ENCODE measurements at regions not wholly inside any gene's neighbourhood (a gene's known extent, or its start where the extent isn't known, plus 50 kb on each side); places are given as distances from the start of the nearest gene placed in this dataset.

- no peak overlapping the region for H2AFZ ChIP-seq (ENCODE audit: low read length)
- no peaks in the 10 kb centered on the region for H3F3A ChIP-seq (ENCODE audit: low read length, unreplicated experiment)
- H3K9ac ChIP-seq (ENCODE audit: low read length): no peak overlapping the region
- no peaks in the 10 kb centered on the region for H3K27me3 ChIP-seq (ENCODE audit: low read length)
- H3K9me3 ChIP-seq (ENCODE audit: low read length): 0 out of 2 replicates have a peak, but pooled peaks cover 8% of the 10 kb centered on the region
- H3K27ac ChIP-seq (ENCODE audit: low read length): no peak overlapping the region
- no TSS peak for BruUV-seq (replicated peaks)
- TF ChIP-seq EZH2 (IDR thresholded peaks at IDR 0.05; ENCODE audit: low read length, unreplicated experiment): no peak
- H3K36me3 ChIP-seq (ENCODE audit: low read depth, low read length): no peaks in the 10 kb centered on the region
- intact Hi-C loops (cut with micrococcal nuclease): no loop called here
- H3K4me2 ChIP-seq (ENCODE audit: low read length): no peak overlapping the region
- no peak overlapping the region for H3K4me3 ChIP-seq (ENCODE audit: low read length)
- POLR2A ChIA-PET (ENCODE audit: unreplicated experiment): no interaction called here
- no peaks in the 10 kb centered on the region for H4K20me1 ChIP-seq (ENCODE audit: low read length)
- CTCF ChIA-PET: no interaction called here
- DNase-seq (no peak), ATAC-seq (no peak)
- no peaks in the 10 kb centered on the region for H3K9me2 ChIP-seq (replicated peaks; ENCODE audit: low read length)
- H3K4me1 ChIP-seq (ENCODE audit: insufficient read depth, low read length): no peaks in the 10 kb centered on the region
- no peaks in the 10 kb centered on the region for H3K79me2 ChIP-seq (ENCODE audit: low read length)
Observed at GRCh38 chr2:125853626-125854025, 802.3 kb upstream of the GYPC start.

- POLR2A ChIA-PET (ENCODE audit: unreplicated experiment): no interaction called here
- Histone ChIP-seq H3K27ac (ENCODE audit: low read length) (no peak overlapping the region), H3K4me2 (ENCODE audit: low read length) (no peak overlapping the region), H3K4me1 (ENCODE audit: insufficient read depth, low read length) (no peaks in the 10 kb centered on the region), H3K27me3 (ENCODE audit: low read length) (no peaks in the 10 kb centered on the region), H2AFZ (ENCODE audit: low read length) (no peak overlapping the region), H3F3A (ENCODE audit: low read length, unreplicated experiment) (no peaks in the 10 kb centered on the region), H3K79me2 (ENCODE audit: low read length) (no peaks in the 10 kb centered on the region), H3K36me3 (ENCODE audit: low read depth, low read length) (no peaks in the 10 kb centered on the region), H3K9ac (ENCODE audit: low read length) (no peak overlapping the region), H3K9me3 (ENCODE audit: low read length) (0 out of 2 replicates have a peak, but pooled peaks cover 8% of the 10 kb centered on the region), H4K20me1 (ENCODE audit: low read length) (no peaks in the 10 kb centered on the region), H3K4me3 (ENCODE audit: low read length) (no peak overlapping the region), H3K9me2 (replicated peaks; ENCODE audit: low read length) (no peaks in the 10 kb centered on the region)
- DNase-seq (no peak), ATAC-seq (no peak)
- CTCF ChIA-PET: no interaction called here
- no TSS peak for BruUV-seq (replicated peaks)
- intact Hi-C loops (cut with micrococcal nuclease): no loop called here
- no peak for TF ChIP-seq CTCF (conservative IDR thresholded peaks at IDR 0.05; ENCODE audit: low read depth, low read length)
- TF ChIP-seq EZH2phosphoT487 (IDR thresholded peaks at IDR 0.05; ENCODE audit: borderline replicate concordance, low read length): no peak
- TF ChIP-seq EZH2 (IDR thresholded peaks at IDR 0.05; ENCODE audit: low read length, unreplicated experiment): no peak
Observed at GRCh38 chr2:125855204-125855603, 800.8 kb upstream of the GYPC start.

- POLR2A ChIA-PET (ENCODE audit: unreplicated experiment): no interaction called here
- no peak overlapping the region for H3K4me3 ChIP-seq (ENCODE audit: low read length)
- no peaks in the 10 kb centered on the region for H3F3A ChIP-seq (ENCODE audit: low read length, unreplicated experiment)
- H3K36me3 ChIP-seq (ENCODE audit: low read depth, low read length): no peaks in the 10 kb centered on the region
- H3K9me2 ChIP-seq (replicated peaks; ENCODE audit: low read length): no peaks in the 10 kb centered on the region
- H3K4me2 ChIP-seq (ENCODE audit: low read length): no peak overlapping the region
- CTCF ChIA-PET: no interaction called here
- H3K27me3 ChIP-seq (ENCODE audit: low read length): no peaks in the 10 kb centered on the region
- H4K20me1 ChIP-seq (ENCODE audit: low read length): no peaks in the 10 kb centered on the region
- no peaks in the 10 kb centered on the region for H3K4me1 ChIP-seq (ENCODE audit: insufficient read depth, low read length)
- ATAC-seq (no peak), DNase-seq (no peak)
- intact Hi-C loops (cut with micrococcal nuclease): no loop called here
- no peak overlapping the region for H2AFZ ChIP-seq (ENCODE audit: low read length)
- no peaks in the 10 kb centered on the region for H3K9me3 ChIP-seq (ENCODE audit: low read length)
- no peak for TF ChIP-seq CTCF (conservative IDR thresholded peaks at IDR 0.05; ENCODE audit: low read depth, low read length)
- TF ChIP-seq EZH2phosphoT487 (IDR thresholded peaks at IDR 0.05; ENCODE audit: borderline replicate concordance, low read length): no peak
- no peak for TF ChIP-seq EZH2 (IDR thresholded peaks at IDR 0.05; ENCODE audit: low read length, unreplicated experiment)
- no peak overlapping the region for H3K9ac ChIP-seq (ENCODE audit: low read length)
- H3K79me2 ChIP-seq (ENCODE audit: low read length): no peaks in the 10 kb centered on the region
- H3K27ac ChIP-seq (ENCODE audit: low read length): no peak overlapping the region
- no TSS peak for BruUV-seq (replicated peaks)
Observed at GRCh38 chr2:125857971-125858794, 797.8 kb upstream of the GYPC start.
